ENCODE measurements at regions not wholly inside any gene's neighbourhood (a gene's known extent, or its start where the extent isn't known, plus 50 kb on each side); places are given as distances from the start of the nearest gene placed in this dataset.

- no peak for TF ChIP-seq POLR2A (IDR thresholded peaks at IDR 0.05; ENCODE audit: low read length)
- TF ChIP-seq GATA1 (IDR thresholded peaks at IDR 0.05; ENCODE audit: low read depth, low read length): no peak
These were observed 549.9 kb downstream of the PTPRU start for GRCh38 chr1:29786195-29786594.

All from erythroblast (primary cell).